ENCODE measurements at regions not wholly inside any gene's neighbourhood (a gene's known extent, or its start where the extent isn't known, plus 50 kb on each side); places are given as distances from the start of the nearest gene placed in this dataset.

DNA sequence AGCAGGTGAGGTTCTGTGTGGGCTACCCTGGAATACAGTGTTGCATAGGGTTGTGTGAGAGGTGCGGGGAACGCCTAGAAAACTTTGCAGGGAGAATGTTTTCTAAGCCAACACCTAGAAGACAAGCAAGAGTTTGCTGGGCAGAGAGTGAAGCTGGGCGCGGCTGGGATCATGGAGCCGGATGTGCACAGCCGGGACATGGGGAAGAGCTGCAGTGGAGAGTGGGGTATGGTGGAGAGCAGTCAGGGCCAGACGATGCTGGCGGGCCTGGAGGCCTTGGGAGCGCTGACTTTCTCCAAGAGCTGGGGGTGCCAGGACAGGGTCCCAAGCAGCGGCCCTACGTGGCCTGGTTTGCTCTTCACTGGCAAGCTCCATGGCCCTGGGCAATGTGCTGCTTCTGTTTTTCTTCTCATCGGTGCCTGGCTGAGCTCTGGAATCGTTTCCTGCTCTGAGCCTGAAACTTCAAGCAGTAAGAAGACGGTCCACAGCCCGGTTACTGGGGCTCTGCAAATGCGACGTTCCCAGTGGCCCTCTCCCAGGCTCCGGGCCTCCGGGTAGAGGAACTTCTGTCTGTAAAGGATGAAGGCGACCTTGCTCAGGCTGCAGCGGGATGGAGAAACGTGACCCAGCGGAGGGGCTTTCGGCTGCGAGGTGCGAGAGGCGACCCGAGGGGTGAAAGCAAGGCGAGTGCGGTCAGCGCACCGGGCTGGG, 51.9 kb upstream of the CD34 start (continued):
- TF ChIP-seq MAZ (IDR thresholded peaks at IDR 0.05; ENCODE audit: borderline replicate concordance, low read depth, low read length) = no peak

Measured in IMR-90 (cell line).